ENCODE measurements at regions not wholly inside any gene's neighbourhood (a gene's known extent, or its start where the extent isn't known, plus 50 kb on each side); places are given as distances from the start of the nearest gene placed in this dataset.

DNA sequence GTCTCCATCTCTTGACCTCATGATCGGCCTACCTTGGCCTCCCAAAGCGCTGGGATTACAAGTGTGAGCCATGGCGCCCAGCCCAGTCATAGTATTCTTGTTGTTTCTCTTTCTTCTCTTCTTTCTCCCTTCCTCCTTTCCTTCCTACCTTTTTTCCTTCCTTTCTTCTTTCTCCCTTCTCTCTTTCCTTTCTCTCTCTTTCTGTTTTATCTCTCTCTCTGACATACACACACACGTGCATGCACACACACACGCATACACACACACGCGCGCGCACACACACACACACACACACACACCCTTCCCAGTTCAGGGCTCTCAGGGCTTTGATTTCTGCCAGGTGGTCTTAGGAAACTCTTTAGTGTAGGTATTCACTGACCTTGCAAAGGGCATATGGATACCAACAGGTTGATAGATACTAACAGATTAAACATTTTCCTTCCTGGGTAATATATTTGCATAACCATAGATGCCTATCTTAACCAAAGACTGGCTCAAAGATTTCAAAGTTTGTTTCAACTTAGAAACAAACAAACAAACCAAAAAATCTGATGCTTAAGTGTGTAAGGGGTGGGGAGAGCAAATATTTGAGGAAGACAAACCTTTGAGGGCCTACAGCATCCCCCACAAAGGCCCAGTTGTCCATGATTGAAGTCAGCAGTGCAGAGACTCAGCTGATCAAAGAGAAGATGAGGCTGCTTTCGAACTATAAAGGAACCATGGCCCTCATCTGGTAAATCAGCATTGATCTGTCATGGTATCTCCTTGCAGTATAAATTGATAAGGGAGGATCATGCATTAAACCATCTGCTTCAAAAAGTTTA, 288.2 kb upstream of the SEMA6A start:
- no peak overlapping the region for H3K4me3 ChIP-seq (ENCODE audit: low read length)
- H3K4me1 Mint-ChIP-seq, result no peaks in the 10 kb centered on the region
- H3K27ac ChIP-seq (ENCODE audit: low read length), result no peak overlapping the region
- no peak for DNase-seq
- no peak overlapping the region for H3K27ac Mint-ChIP-seq
- H3K4me3 Mint-ChIP-seq, result no peak overlapping the region
- ATAC-seq, result no peak
- intact Hi-C loops (cut with micrococcal nuclease), result no loop called here
- H3K27me3 ChIP-seq (ENCODE audit: control insufficient read depth, insufficient read depth, low read length), result no peaks in the 10 kb centered on the region
- TF ChIP-seq, protein P1, sequence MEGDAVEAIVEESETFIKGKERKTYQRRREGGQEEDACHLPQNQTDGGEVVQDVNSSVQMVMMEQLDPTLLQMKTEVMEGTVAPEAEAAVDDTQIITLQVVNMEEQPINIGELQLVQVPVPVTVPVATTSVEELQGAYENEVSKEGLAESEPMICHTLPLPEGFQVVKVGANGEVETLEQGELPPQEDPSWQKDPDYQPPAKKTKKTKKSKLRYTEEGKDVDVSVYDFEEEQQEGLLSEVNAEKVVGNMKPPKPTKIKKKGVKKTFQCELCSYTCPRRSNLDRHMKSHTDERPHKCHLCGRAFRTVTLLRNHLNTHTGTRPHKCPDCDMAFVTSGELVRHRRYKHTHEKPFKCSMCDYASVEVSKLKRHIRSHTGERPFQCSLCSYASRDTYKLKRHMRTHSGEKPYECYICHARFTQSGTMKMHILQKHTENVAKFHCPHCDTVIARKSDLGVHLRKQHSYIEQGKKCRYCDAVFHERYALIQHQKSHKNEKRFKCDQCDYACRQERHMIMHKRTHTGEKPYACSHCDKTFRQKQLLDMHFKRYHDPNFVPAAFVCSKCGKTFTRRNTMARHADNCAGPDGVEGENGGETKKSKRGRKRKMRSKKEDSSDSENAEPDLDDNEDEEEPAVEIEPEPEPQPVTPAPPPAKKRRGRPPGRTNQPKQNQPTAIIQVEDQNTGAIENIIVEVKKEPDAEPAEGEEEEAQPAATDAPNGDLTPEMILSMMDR (IDR thresholded peaks at IDR 0.05), result no peak
- 70% methylated on average over 10 of the region's 10 CpGs for WGBS (ENCODE audit: insufficient coverage)
- H3K9me3 Mint-ChIP-seq, result peaks cover 11 to 20% of the 10 kb centered on the region in 2 donors
- H3K4me1 ChIP-seq (ENCODE audit: control insufficient read depth, insufficient read depth, low read length), result no peaks in the 10 kb centered on the region
- no peaks in the 10 kb centered on the region for H3K27me3 Mint-ChIP-seq (ENCODE audit: low read depth in 2 of 2)
- H3K36me3 Mint-ChIP-seq, result no peaks in the 10 kb centered on the region
- H3K36me3 ChIP-seq (ENCODE audit: control insufficient read depth, insufficient read depth, low read length), result no peaks in the 10 kb centered on the region
- H3K9me3 ChIP-seq (ENCODE audit: control insufficient read depth, insufficient read depth, low read length), result no peaks in the 10 kb centered on the region

DNA sequence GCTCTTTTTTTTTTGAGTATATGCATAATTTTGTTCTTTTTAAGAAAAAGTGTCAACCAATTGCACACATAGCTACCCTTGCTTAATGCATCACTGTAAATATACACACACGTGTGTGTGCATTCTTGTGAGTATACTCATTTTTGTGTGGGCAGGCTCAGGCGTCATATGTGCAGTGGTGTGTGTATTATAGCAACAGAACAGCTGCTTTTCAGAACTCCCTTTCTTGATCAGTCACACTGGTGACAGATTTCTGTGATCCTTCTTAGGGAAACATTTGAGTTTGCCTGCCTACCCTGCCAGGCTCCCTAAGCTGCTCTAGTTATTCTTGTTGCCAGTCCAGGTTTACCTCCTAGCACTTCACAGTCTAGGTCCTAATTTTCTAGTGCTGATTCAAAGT, 287.0 kb upstream of the SEMA6A start:
- TF ChIP-seq, protein P1 (IDR thresholded peaks at IDR 0.05), result no peak
- H3K4me3 ChIP-seq (ENCODE audit: low read length), result no peak overlapping the region
- intact Hi-C loops (cut with micrococcal nuclease), result no loop called here
- no peaks in the 10 kb centered on the region for H3K27me3 ChIP-seq (ENCODE audit: control insufficient read depth, insufficient read depth, low read length)
- ATAC-seq (no peak), DNase-seq (no peak)
- Mint-ChIP-seq H3K27ac (no peak overlapping the region), H3K36me3 (no peaks in the 10 kb centered on the region), H3K9me3 (peaks cover 8 to 18% of the 10 kb centered on the region in 2 donors), H3K4me1 (no peaks in the 10 kb centered on the region), H3K4me3 (no peak overlapping the region), H3K27me3 (ENCODE audit: low read depth in 2 of 2) (no peaks in the 10 kb centered on the region)
- H3K9me3 ChIP-seq (ENCODE audit: control insufficient read depth, insufficient read depth, low read length), result no peaks in the 10 kb centered on the region
- whole genome bisulfite sequencing (ENCODE audit: insufficient coverage), result 92% methylated on average over 1 of the region's 2 CpGs
- no peaks in the 10 kb centered on the region for H3K4me1 ChIP-seq (ENCODE audit: control insufficient read depth, insufficient read depth, low read length)
- no peaks in the 10 kb centered on the region for H3K36me3 ChIP-seq (ENCODE audit: control insufficient read depth, insufficient read depth, low read length)
- H3K27ac ChIP-seq (ENCODE audit: low read length), result no peak overlapping the region

DNA sequence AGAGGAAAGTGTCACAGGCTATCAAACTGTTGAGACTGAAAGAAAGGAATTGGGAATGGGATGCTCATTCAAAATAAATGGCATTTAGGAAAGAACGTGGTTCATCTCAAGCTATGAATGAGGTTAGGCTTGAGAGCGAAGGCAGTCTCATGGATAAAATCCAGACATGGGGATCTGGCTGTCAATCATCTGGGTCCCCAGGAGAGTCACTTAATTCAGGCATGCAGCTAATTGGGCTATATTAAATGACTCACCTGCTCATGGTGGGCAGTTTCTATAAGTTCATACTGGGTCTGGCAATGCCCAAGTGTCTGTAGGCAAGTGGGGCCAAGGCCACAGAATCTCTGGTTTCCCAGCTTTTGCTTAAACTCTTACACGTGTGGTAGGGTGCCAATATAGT, 286.5 kb upstream of the SEMA6A start:
- Mint-ChIP-seq H3K27ac (no peak overlapping the region), H3K36me3 (no peaks in the 10 kb centered on the region), H3K9me3 (peaks cover 8 to 17% of the 10 kb centered on the region in 2 donors), H3K27me3 (ENCODE audit: low read depth in 2 of 2) (no peaks in the 10 kb centered on the region), H3K4me1 (no peaks in the 10 kb centered on the region), H3K4me3 (no peak overlapping the region)
- ATAC-seq (no peak), DNase-seq (no peak)
- H3K4me3 ChIP-seq (ENCODE audit: low read length), result no peak overlapping the region
- H3K9me3 ChIP-seq (ENCODE audit: control insufficient read depth, insufficient read depth, low read length), result no peaks in the 10 kb centered on the region
- no peak overlapping the region for H3K27ac ChIP-seq (ENCODE audit: low read length)
- intact Hi-C loops (cut with micrococcal nuclease), result no loop called here
- TF ChIP-seq, protein P1 (IDR thresholded peaks at IDR 0.05), result no peak
- H3K4me1 ChIP-seq (ENCODE audit: control insufficient read depth, insufficient read depth, low read length), result no peaks in the 10 kb centered on the region
- H3K27me3 ChIP-seq (ENCODE audit: control insufficient read depth, insufficient read depth, low read length), result no peaks in the 10 kb centered on the region
- H3K36me3 ChIP-seq (ENCODE audit: control insufficient read depth, insufficient read depth, low read length), result no peaks in the 10 kb centered on the region
- WGBS (ENCODE audit: insufficient coverage), result 88% methylated on average over 3 of the region's 3 CpGs
